Activated naive CD4-positive, alpha-beta T cell treated with anti-CD3 and anti-CD28 coated beads, Interleukin-2, amount 50 U/mL, for 24 hours (primary cell): ENCODE measurements at regions not wholly inside any gene's neighbourhood (a gene's known extent, or its start where the extent isn't known, plus 50 kb on each side); places are given as distances from the start of the nearest gene placed in this dataset.

Source experiments
- H3K27ac Mint-ChIP-seq: one replicate; pipeline ENCODE4 v1.8.0; 2021; ENCODE audit warnings: mild to moderate bottlenecking, mixed read lengths
- H3K27me3 Mint-ChIP-seq: one replicate; pipeline ENCODE4 v1.8.0; 2021; ENCODE audit warnings: mixed read lengths
- H3K36me3 Mint-ChIP-seq: one replicate; pipeline ENCODE4 v1.8.0; 2021; ENCODE audit warnings: mixed read lengths
- H3K4me1 Mint-ChIP-seq: one replicate; pipeline ENCODE4 v1.8.0; 2021; ENCODE audit warnings: mixed read lengths
- H3K4me3 Mint-ChIP-seq: one replicate; pipeline ENCODE4 v1.8.0; 2021; ENCODE audit warnings: mild to moderate bottlenecking, mixed read lengths
- H3K9me3 Mint-ChIP-seq: one replicate; pipeline ENCODE4 v1.8.0; 2021; ENCODE audit warnings: mixed read lengths

DNA sequence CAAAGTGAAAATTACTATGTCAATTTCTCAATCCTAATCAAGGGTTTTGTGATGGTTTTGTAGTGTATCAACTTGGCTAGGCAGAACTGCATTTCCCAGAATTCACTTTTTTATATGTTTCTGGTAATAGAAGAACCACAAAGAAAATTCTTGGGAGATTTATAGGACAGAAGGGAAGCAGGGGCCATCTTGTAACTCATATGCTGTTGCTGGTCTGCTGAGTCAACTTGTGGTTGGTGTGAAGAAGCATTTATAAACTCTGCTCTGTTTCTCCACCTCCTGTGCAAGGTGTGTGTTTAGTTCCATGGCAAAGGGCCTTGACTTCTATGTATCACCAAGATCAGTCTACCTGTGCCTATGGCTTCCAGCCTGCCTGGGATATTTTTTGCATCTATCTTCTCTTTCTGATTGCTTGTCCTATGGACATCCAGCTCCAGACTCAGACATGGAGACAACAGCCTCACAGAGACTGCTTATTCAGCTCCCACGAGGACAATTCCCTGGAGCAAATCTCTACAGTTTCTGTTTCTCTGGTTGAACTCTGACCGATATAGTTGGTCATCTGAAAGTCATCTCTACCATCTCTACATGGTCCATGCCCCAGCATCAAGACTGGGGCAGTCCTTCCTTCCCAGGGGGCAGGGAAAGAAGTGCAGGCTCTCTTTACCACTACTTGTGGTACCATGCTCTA is 364.3 kb upstream of the DDHD1 start:
- H3K4me1 Mint-ChIP-seq: no peaks in the 10 kb centered on the region
- peaks cover 5% of the 10 kb centered on the region for H3K9me3 Mint-ChIP-seq
- H3K27me3 Mint-ChIP-seq: peaks cover 1% of the 10 kb centered on the region
- H3K27ac Mint-ChIP-seq: no peak overlapping the region
- H3K36me3 Mint-ChIP-seq: peaks cover 2% of the 10 kb centered on the region
- H3K4me3 Mint-ChIP-seq: no peak overlapping the region

- H3K36me3 Mint-ChIP-seq: no peaks in the 10 kb centered on the region
- no peaks in the 10 kb centered on the region for H3K4me1 Mint-ChIP-seq
- H3K27me3 Mint-ChIP-seq: no peaks in the 10 kb centered on the region
- H3K9me3 Mint-ChIP-seq: no peaks in the 10 kb centered on the region
- H3K27ac Mint-ChIP-seq: no peak overlapping the region
- no peak overlapping the region for H3K4me3 Mint-ChIP-seq
These were observed 363.2 kb upstream of the DDHD1 start for GRCh38 chr14:53516261-53516774.

GRCh38 chr14:53515276-53515675 is 362.2 kb upstream of the DDHD1 start:
- Mint-ChIP-seq H3K27me3 (no peaks in the 10 kb centered on the region), H3K9me3 (no peaks in the 10 kb centered on the region), H3K4me3 (no peak overlapping the region), H3K27ac (no peak overlapping the region), H3K36me3 (no peaks in the 10 kb centered on the region), H3K4me1 (no peaks in the 10 kb centered on the region)

DNA sequence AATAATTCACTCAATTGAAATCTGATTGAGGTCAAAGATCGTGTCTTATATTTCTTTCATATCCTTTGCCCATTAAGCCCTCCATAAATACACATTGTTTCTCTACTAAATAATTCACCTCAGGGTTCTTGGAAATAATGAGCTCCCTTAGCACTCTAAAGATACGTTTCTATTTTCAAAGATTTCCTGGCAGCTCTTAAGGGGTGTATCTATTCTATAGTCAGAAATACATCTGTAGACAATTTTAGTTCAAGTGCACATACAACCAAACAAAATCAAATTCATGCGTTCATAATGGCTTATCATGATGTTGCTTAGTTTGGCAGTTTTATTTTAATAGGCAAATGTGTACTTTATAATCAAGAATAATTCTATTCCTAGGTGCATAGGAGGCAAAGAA is 361.1 kb upstream of the DDHD1 start:
- Mint-ChIP-seq H3K27ac (no peak overlapping the region), H3K4me1 (no peaks in the 10 kb centered on the region), H3K4me3 (no peak overlapping the region)

DNA sequence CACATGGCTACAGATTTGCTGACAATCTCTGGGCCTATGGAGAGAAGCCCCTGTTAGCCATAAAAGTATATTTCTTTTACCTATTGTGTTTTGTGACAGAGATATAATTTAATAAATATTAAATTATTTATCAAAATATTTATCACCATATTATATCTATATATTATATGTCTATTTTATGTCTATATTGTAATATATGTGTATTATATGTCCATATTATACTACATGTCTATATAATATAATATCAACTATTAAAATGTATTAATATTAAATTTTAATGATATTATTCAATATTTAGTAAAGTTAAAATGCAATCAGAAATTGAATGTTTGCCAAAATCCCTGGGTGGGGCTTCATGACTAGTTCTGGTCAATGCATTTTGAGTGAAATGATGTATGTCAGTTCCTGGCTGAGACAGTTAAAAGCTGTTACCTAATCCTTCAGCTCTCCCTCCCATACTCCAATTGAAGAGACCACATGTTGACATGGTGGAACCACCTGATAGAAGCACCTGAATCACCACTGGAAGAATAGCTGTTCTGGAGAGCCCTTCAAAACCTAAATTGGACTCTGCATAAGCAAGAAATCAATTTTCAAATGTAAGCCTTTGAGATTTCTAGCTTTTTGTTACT is 357.3 kb upstream of the DDHD1 start:
- Mint-ChIP-seq H3K4me3 (no peak overlapping the region), H3K9me3 (no peaks in the 10 kb centered on the region), H3K36me3 (no peaks in the 10 kb centered on the region), H3K27me3 (no peaks in the 10 kb centered on the region), H3K4me1 (no peaks in the 10 kb centered on the region), H3K27ac (no peak overlapping the region)

More for the DNA sequence above, 361.1 kb upstream of the DDHD1 start:
- Mint-ChIP-seq H3K27me3 (no peaks in the 10 kb centered on the region), H3K36me3 (no peaks in the 10 kb centered on the region), H3K9me3 (no peaks in the 10 kb centered on the region)

GRCh38 chr14:53509276-53510244 is 356.4 kb upstream of the DDHD1 start:
- Mint-ChIP-seq H3K9me3 (peaks cover 5% of the 10 kb centered on the region), H3K27ac (no peak overlapping the region), H3K36me3 (no peaks in the 10 kb centered on the region)

DNA sequence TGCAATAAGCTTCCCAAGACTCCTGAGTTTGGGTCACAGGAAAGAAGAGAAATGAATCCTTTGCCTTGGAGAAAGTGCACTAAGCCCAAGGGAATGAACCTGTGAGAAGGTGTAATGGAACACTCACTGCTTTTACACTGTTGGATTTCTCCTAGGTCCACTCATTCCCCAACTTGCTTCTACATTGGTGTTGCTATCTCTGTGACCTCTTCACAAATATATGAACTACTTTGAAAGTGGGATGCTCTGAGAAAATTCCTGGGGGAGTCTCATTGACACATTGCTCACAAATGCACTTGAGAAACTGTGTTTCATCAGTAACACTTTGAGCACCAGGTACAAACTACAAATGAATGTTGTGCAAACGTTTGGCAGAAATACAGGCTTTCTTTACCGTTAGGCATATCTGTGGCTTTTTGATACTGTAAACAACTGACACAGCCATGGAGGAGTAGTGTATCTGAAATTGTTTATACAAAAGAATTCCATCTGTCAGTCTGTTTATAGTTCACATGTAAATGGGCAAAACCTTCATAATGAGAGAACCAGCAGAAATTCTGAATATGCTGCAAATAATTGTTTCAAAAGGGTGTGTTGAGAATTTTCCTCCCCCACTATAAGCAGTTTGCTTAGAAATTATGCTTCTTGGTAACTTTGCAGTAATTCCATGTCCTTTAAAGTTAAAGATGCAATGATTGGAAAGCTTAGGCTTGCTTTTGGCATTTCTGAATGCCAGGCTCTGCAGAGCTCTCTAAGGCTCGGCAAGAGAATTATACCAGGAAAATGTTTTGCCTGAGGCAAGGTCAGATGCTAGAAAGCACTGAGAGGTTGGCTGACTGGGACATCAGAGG is 348.5 kb upstream of the DDHD1 start:
- H3K9me3 Mint-ChIP-seq: peaks cover 32% of the 10 kb centered on the region
- H3K4me1 Mint-ChIP-seq: no peaks in the 10 kb centered on the region
- peaks cover 2% of the 10 kb centered on the region for H3K36me3 Mint-ChIP-seq
- H3K4me3 Mint-ChIP-seq: no peak overlapping the region
- H3K27ac Mint-ChIP-seq: no peak overlapping the region
- no peaks in the 10 kb centered on the region for H3K27me3 Mint-ChIP-seq

More at GRCh38 chr14:53509276-53510244, 356.4 kb upstream of the DDHD1 start:
- Mint-ChIP-seq H3K4me3 (no peak overlapping the region), H3K4me1 (no peaks in the 10 kb centered on the region), H3K27me3 (no peaks in the 10 kb centered on the region)

- Mint-ChIP-seq H3K4me3 (no peak overlapping the region), H3K27me3 (no peaks in the 10 kb centered on the region), H3K36me3 (peaks cover 2% of the 10 kb centered on the region), H3K27ac (no peak overlapping the region), H3K9me3 (peaks cover 32% of the 10 kb centered on the region), H3K4me1 (no peaks in the 10 kb centered on the region)
These were observed 347.1 kb upstream of the DDHD1 start for GRCh38 chr14:53500191-53500590.

GRCh38 chr14:53496668-53497067 is 343.5 kb upstream of the DDHD1 start:
- no peaks in the 10 kb centered on the region for H3K36me3 Mint-ChIP-seq
- H3K4me1 Mint-ChIP-seq: no peaks in the 10 kb centered on the region
- no peak overlapping the region for H3K4me3 Mint-ChIP-seq
- peaks cover 7% of the 10 kb centered on the region for H3K9me3 Mint-ChIP-seq
- no peak overlapping the region for H3K27ac Mint-ChIP-seq
- H3K27me3 Mint-ChIP-seq: no peaks in the 10 kb centered on the region

DNA sequence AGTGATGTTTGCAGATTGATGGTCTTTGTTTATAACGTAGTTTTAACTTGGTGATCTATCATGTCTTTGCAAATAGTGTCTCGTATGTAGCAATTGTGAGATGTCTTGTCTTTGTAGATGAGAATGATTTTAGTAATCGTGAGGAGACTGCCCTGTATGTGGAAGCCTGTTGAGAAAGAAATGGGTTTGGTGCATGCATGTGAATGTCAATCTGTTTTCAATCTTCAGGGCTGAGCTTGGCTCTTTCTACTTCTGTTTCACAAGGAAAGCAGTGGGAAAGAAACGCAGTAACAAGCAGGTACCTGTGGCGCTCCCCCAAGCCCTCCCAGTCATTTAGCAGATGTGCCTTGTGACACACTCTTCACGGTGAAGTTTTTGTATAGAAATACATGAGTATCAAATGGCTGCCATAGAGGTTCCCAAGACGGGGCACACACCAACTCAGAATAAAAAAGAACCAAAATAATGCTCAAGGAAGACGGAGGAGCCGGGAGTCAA is 342.8 kb upstream of the DDHD1 start:
- Mint-ChIP-seq H3K27ac (no peak overlapping the region), H3K9me3 (peaks cover 7% of the 10 kb centered on the region), H3K4me3 (no peak overlapping the region), H3K4me1 (no peaks in the 10 kb centered on the region), H3K27me3 (no peaks in the 10 kb centered on the region), H3K36me3 (no peaks in the 10 kb centered on the region)

DNA sequence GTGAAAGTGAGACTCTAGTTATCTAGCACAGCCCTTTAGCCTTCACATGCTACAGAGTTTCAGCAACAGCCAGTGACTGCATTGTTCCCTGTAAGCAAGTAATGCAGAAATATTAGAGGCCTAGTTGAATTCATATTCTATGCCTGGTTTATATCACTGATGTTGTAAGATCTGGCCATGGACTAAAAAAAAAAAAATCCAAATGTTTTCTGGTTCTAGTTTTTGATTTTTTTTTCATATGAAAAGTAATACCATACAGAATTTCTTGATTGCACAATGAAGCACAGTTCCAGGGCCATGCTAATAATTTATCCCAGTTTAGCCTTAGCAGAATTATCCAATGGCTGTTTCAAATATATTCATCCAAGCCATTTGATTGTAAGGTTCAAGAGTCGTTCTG is 341.5 kb upstream of the DDHD1 start:
- Mint-ChIP-seq H3K36me3 (no peaks in the 10 kb centered on the region), H3K4me3 (no peak overlapping the region), H3K4me1 (no peaks in the 10 kb centered on the region), H3K27me3 (no peaks in the 10 kb centered on the region), H3K9me3 (peaks cover 7% of the 10 kb centered on the region), H3K27ac (no peak overlapping the region)

DNA sequence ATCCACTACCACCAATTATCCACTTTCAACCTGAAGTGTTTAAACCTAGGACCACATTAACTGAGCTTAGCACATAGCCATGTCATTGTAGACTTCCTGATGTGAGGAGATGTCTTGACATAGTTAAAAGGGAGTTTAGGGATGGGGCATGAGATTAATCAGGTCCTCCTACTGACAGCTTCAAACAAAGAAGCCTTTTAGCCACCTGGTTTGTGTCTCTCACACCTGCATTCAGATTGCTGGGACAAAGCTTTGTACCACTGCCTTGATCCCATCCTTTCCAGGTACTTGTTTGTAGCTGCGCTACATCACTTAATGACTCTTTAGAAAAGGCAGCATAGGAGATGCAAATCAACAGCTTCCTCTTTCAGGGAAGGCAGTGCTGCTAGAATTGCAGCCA is 340.7 kb upstream of the DDHD1 start:
- Mint-ChIP-seq H3K4me3 (no peak overlapping the region), H3K4me1 (no peaks in the 10 kb centered on the region), H3K9me3 (peaks cover 7% of the 10 kb centered on the region), H3K27ac (no peak overlapping the region), H3K27me3 (no peaks in the 10 kb centered on the region), H3K36me3 (no peaks in the 10 kb centered on the region)

DNA sequence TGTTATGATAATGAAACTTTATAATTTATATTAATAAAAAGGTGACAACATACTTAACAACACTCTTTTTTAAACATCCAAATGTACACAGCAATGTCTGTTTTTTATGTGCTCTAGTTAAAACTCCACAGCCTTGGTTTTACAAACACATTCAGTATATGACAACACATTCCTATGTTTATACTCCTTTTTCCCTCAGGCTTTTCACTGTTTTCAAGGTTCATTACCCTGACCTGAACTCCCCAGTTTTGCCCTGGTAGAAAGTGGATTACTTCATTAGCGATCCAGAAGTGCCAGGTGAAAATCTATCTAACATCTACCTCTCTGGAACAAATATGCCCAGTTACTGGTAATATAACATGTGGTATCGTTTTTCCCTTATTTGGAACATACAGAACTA is 340.2 kb upstream of the DDHD1 start:
- Mint-ChIP-seq H3K9me3 (peaks cover 7% of the 10 kb centered on the region), H3K36me3 (no peaks in the 10 kb centered on the region), H3K27ac (no peak overlapping the region), H3K27me3 (no peaks in the 10 kb centered on the region), H3K4me1 (no peaks in the 10 kb centered on the region), H3K4me3 (no peak overlapping the region)

- no peak overlapping the region for H3K27ac Mint-ChIP-seq
- no peaks in the 10 kb centered on the region for H3K27me3 Mint-ChIP-seq
- H3K4me3 Mint-ChIP-seq: no peak overlapping the region
- no peaks in the 10 kb centered on the region for H3K36me3 Mint-ChIP-seq
- H3K4me1 Mint-ChIP-seq: no peaks in the 10 kb centered on the region
- H3K9me3 Mint-ChIP-seq: no peaks in the 10 kb centered on the region
These were observed 338.8 kb upstream of the DDHD1 start for GRCh38 chr14:53491884-53492277.
